Stimulated activated CD8-positive, alpha-beta memory T cell treated with anti-CD3 and anti-CD28 coated beads, Interleukin-7, amount 100 ng/mL, for 4 hours (primary cell): ENCODE measurements at regions not wholly inside any gene's neighbourhood (a gene's known extent, or its start where the extent isn't known, plus 50 kb on each side); places are given as distances from the start of the nearest gene placed in this dataset.
"Not testable (repeated sequence)": the region's sequence is repeated elsewhere in the genome, so short reads cannot be mapped to it uniquely, and the experiment has no call there.

Experiments used
- DNase-seq, 2 donors: peaks; one replicate each; pipeline ENCODE4 v3.0.0-alpha.2; 2020; ENCODE audit warnings: low read depth in 2 of 2

DNA sequence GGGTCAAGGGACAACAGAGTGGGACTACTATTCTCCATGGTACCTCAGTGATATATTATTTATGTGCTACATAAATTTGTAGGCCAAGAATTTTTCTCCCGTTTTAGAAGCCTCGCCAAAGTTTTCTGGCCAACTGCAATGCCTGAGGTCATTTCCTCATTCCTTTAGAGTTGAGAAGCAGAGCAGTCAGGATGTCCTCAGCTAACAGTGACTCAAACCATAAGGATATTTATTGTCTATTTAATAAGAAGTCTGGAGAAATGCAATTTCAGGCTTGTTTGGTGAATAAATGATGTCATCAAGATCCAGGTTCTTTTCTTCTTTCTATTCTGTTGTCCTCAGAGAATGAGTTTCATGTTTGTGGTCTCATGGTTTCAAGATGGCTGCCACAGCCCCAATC, 91.0 kb downstream of the ADCYAP1 start:
- DNase-seq = no peak

DNA sequence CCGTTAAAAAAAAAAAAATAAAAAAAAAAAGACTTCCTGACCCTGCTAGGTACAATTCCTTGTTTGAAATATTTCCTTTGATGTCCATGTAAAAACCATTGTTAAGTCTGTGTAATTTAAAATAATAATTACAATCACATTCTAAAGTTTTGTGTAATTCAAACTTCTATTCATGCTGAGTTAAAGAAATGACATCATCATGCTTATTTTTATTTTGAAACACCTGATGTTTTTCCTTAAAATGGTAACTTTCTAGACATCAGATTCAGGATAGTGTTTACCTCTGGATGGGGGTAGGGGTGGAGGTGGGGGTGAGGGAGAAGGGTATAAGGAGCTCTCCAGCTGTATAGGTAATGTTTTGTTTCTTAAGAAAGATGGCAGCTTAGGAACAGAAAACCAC, 92.8 kb downstream of the ADCYAP1 start:
- DNase-seq = no peak

DNA sequence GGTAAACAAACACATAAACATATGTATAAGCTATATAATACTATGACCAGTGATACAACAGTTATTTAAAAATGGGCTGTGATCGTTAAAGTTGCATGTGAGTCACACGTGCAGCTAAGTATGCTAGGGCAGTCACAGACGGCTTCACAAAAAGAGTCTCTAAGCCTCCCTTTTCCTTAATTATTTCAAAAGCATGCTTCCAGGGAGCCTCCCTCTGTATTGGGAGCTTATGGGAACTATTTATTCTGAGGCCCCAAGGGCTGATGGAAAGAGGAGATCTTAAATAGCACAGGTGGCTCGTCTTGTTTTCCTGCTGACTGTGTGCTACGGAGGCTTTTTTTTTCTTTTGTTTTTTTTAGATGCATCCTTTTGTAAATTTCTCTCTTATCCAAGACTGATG, 94.3 kb downstream of the ADCYAP1 start:
- no peak for DNase-seq

DNA sequence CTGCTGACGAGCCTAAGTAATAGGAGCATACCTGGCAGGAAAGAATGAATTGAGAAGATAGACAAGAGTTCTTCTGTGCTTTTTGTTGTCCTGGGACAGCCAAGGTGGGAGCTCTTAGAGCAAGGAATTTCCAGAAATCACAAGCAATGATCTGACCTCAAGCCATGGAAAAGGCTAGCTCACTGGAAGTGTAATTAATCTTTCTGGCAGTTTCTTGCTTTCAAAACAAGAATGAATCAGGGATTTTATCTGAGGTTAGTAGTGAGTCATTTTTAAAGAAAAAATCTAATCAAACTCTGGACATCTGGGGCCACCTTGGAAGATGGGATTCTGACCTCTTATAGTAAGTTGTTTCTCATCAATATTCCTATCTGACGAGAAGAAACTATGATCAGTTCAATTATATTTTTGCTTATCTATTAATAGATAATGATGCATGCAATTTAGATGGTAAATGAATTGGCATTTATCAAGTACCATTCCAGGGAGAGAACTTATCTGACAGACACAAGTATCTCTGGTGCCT, 98.0 kb downstream of the ADCYAP1 start:
- DNase-seq = no peak

DNA sequence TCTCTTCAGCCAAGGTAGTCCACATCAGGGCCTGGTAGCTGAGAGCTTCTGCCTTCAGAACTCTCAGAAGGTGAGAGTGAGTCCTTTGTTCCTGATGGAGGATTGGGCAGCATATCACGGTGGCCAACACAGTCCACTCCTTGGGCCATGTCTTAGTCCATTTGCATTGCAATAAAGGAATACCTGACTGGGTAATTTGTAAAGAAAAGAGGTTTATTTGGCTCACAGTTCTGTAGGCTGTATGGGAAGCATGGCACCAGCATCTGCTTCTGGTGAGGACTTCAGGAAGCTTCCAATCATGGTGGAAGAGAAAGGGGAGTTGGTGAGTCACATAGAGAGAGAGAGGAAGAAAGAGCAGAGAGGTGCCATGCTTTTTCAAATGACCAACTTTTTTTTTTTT, 98.8 kb downstream of the ADCYAP1 start:
- DNase-seq = no peak

DNA sequence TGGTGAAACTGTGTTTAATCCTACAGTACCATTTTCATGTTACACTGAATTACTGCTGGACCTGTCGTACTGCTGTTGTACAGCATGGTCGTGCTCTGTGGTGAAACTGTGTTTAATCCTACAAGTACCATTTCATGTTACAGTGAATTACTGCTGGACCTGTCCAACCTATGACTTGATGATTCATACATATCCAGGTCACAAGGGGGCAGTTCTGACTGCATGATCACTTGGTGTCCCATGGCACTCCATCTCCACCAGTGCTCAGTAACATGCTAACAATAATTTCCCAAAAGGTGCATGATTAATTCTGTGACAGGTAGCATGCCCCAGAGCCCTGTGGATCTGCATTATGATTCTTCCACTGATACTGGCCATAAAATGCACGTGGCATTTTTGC, 101.6 kb downstream of the ADCYAP1 start:
- DNase-seq = no peak

DNA sequence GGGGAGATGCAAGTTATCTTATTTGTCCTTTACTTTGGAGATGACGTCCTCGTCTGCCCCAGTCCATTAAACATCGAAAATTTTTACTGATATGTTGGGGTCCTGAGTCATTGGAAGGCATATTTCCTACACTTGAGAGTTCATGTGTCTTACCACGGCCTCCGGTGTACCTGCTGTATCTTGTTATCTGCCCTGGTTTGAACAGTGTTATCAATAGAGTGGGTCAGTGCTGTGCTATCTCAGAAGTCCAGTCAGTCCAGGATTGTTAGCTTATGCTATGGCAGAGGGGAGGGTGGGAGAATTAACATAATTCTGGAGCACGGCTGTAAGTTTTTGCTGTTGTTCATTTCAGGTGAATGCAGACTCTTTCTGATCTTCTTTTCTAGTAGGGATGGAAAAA, 102.3 kb downstream of the ADCYAP1 start:
- no peak for DNase-seq

DNA sequence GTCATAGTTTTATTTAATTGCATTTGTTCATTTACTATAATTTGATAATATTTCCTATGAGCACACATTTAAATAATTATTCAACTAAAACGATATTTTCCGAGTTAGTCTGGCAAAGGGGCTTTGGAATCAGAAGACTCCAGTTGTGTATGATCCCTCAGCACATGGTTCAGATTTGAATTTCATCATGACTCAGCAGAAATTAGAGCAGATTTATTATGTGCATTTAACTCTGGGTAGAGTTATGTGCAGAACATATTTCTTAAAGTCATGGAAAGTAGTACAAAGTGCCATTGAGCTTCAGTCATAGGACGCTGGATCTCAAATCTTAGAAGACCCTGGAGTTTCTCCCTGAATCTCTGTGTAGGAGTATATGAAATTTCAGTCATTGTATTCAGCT, 106.7 kb downstream of the ADCYAP1 start:
- DNase-seq = no peak

DNA sequence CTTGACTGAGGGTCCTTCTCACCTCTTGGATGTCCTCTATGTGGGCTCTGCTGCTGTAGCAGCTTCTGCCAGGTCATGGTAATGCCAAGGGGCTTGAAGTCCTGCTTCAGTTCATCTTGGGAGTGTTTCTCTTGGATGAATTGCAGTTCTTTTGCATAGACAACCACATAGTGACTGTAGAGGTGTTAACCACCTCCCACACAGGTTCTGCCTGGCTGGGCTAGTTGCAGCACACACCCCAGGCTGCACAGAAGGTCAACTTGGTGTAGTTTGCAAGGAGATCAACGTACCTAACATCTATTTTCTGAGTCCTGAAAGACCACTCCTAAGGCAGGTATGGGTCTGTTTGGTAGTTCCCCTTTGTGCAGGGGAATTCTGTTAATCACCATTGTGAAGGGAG, 108.1 kb downstream of the ADCYAP1 start:
- no peak for DNase-seq

DNA sequence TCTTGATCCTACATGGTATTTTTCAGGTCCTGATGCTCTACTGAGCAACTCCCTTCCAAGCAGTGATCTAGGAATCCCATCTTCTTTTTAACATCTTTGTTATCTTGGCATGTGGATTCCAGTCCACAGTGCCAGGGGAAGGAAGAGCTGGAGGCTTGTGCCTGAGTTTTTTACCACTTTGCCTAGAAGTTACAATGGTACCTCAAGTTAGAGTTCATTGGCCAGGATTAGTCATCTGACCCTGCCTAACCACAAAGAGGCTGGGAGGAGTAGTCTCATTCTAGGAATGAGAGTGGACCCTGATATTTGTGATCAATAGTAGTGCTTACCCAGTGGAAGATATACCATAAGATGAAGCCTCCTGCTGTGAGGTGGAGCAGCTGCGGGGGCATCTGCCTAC, 109.3 kb downstream of the ADCYAP1 start:
- DNase-seq = no peak

DNA sequence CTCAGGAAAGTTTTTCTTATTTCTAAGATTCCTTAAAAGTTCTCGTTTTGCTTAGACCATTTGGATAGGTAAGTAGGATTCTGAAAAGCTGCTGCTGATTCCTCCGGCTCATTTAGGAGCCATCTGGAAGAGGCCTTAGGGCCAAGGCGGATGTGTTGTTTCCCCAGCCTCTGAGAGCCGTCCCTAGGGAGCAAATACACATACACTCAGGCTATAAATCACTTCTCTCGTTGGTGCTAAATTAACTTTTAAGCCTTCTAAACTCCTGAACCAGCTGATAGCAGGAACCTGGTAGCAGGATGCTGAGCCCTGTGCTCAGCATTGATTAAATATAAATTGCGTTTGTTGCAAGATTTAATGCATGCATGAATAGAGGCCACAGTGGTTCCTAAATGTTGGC, 109.8 kb downstream of the ADCYAP1 start:
- DNase-seq = no peak

DNA sequence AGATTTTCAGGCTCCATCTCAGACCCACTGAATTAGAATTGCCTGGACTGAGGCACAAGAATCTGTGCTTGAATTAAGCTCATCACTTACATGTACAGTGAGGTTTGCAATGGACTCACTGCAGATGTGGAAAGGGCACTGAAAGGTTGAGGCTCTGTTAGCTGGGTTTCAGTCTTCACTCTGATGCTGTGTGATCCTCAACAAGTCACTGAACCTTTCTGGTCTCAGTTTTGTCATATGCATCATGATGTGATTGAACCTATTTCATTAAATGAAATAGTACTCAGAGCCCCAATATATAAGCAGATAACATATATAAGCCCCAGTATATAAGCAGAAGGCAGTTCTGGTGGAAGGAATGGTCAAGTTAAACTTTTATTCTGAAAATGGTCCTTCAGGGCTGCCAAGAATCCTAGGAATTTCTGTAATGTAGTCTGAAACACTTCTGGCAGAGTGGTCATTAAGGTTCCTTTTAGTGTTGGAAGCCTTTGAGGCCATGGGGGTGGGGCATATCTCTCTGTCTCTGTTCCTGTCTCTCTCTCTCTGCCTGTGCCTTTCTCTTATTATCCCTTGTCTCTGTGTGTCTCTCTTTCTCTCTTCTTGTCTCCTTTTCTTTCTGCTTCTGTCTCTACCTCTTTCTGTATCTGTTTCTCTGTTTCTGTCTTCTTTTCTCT, 110.4 kb downstream of the ADCYAP1 start:
- DNase-seq = no peak

DNA sequence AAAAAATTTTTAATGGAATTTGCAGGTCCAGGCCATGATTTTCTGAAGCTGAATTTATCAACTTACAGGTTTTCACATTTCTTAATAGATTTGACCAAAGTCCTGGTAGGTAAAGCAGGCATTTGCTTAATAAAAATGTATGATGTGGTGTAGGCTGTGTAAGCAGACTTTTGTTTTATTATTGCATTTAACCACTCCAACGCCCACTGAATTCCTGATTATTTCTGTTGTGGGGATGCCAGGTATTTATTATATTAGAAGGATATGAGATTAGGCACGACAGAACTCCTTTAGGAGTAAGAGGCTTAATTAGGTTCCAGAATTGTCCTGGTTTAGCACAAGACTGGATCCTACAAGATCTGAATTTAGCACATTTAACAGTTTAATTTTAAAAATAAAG, 111.1 kb downstream of the ADCYAP1 start:
- no peak for DNase-seq

DNA sequence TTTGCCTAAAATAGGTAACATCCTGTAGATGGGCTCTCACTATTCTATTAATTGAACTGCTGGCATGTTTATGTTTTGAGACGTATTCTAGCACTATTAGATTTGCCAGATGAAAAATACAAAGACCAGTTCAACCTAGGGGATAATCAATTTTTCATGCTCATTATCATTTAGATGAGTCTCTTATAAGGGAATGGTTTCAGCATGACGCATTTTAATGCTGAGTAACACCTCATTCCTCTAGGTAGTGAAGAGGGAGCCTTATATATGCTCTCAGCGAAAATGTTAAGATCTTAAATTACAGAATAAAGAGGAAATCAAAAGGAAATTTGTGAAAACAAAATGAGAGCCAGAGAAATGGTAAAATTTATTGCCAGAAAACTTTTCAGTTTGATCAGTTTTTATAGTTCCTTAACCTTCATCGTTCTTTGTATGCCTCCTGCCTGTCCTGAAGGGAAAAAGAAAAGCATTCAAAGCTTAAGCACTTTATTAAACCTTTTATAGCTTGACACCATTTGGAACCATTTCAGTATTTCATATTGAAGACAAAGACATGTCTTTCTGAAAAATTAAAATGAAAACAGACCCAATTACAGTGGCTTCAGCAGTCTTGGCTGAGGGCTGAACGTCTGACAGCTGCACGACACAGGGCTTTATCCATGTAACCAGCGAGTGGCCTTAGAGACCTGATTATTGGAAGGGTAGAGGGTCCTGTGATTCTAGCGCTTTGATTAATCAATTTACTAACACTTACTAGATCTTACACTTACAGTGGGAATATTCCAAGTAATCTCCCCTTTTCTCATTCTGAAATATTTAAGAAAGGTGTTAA, 112.8 kb downstream of the ADCYAP1 start:
- no peak for DNase-seq

DNA sequence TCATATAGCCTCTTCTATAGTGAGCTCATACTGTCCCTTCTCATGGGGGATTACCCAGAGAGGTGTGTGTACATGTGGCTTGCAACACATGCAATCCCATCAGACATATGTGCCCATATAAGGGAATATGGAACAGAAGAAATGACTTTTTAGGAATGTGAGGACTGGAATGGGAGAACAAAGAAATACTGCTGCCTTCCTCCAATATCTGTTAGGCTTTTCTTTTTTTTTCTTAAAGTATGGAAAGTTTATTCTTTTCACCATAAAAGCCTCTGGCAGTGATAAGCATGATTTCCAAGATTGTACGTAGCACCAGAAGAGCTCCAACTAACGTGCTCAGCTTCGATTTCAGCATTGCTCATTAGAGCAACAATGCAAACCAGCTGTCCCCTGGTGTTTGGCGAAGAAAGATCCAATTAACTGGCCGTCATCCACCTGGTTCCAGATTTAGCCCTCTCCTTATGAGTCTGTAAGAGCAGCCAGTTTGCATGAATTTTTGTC, 113.6 kb downstream of the ADCYAP1 start:
- DNase-seq = no peak

DNA sequence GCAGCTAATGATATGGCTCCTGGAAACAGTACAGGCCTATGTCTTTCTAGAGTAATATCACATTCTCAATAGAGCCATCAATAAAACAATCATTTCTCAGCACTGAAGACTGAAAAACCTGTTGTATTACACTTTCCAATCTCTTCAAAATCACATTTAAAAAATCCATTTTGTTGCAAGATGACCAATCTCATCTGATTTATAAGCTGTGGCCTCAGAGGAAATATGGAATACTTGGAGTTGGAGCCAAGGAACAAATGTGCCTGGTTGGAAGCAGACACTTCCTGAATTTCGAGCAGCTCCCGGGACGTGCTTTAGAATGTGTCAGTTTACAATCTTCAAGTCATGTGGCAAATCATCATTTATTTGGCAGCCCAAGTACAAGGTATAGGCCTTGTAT, 114.5 kb downstream of the ADCYAP1 start:
- no peak for DNase-seq

DNA sequence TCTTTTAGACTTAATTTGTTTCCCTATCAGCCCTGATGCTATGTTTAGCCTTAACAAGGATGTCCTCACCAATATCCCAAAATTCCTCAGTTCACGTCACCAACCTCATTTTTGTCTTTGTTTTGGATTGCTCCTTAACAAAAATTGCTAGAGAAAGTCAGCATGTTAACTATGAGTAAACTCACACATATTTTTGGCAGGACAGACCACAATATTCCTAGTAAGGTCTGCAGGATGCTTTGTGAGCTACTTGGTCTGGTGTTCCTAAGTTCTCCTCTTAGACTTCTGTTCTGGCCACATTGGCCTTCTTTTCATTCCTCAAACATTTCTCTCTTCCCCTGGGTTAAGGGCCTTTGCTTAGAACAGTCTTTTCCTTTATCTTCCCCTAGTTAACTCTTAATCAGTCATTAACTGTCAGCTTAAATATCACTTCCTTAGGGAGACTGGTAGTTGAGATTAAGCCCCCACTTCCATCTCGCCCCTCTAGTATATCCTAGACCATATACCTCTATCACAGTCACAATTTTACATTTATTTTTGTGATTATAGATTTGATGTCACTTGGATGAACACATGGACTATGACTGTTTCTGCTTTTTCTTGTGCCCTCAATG, 116.2 kb downstream of the ADCYAP1 start:
- DNase-seq = no peak

DNA sequence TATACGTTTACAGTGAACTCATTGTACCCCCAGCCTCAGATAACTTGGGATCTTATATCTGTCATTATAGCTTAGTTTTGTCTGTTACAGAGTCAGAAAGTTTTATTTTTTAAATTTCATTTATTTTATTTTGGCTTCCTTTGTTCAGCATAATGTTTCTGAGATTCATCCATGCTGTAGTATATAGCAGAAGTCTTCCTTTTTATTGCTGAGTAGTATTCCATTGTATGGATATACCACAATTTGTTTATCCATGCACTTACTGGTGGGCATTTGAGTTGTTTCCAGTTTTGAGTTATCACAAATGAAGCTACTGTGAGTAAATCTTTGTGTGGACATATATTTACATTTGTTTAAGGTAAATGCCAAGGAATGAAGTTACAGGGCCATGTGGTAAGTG, 122.3 kb downstream of the ADCYAP1 start:
- no peak for DNase-seq

DNA sequence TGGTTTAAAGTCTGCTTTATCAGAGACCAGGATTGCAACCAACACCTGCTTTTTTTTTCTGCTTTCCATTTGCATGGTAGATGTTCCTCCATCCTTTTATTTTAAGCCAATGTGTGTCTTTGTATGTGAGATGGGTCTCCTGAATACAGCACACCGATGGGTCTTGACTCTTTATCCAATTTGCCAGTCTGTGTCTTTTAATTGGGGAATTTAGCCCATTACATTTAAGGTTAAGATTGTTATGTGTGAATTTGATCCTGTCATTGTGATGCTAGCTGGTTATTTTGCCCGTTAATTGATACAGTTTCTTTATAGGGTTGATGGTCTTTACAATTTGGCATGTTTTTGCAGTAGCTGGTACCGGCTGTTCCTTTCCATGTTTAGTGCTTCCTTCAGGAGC, 128.4 kb downstream of the ADCYAP1 start:
- DNase-seq = not testable (repeated sequence)

DNA sequence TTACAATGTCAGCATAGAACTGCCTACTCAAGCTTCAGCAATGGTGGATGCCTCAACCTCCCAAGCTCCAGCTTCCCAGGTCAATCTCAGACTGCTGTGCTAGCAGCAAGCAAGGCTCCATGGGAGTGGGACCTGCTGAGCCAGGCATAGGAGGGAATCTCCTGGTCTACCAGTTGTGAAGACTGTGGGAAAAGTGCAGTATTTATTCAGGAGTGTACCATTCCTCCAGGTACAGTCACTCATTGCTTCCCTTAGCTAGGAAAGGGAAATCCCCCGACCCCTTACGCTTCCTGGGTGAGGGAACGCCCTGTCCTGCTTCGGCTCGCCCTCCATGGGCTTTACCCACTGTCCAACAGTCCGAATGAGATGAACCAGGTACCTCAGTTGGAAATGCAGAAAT, 130.3 kb downstream of the ADCYAP1 start:
- DNase-seq = no peak

DNA sequence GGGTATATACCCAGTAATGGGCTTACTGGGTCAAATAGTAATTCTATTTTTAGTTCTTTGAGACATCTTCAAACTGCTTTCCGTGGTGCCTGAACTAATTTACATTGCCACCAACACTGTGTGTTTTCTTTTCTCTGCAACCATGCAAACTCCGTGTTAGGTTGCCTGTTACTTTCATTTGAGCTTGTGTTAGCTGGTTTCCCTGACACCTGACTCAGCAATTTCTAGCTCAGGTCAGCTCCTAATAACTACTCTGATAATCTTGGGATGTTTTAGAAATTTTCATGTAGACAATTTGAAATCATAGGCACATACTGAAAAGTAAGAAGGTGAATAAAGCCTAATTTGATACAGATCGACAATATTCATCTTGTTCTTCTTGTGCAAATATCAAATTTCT, 132.3 kb downstream of the ADCYAP1 start:
- DNase-seq = no peak

DNA sequence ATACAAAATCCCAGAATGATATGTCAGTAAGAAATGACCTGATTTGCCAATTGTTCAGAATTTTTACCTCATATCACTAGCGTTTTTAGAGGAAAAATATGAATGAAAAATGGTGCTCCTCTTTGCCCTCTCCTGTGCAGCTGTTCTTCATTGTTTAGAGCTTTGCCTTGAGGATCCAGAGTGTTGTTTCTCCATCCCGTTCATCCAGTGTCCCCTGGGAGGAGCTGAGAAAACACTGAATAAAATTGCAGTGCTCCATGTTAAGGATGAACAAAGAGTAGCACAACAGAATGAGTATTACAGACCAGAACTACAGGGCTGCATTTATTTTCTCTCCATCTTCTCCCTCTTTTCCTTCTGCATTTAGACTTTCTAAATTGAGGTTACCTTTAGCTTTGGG, 133.1 kb downstream of the ADCYAP1 start:
- no peak for DNase-seq

DNA sequence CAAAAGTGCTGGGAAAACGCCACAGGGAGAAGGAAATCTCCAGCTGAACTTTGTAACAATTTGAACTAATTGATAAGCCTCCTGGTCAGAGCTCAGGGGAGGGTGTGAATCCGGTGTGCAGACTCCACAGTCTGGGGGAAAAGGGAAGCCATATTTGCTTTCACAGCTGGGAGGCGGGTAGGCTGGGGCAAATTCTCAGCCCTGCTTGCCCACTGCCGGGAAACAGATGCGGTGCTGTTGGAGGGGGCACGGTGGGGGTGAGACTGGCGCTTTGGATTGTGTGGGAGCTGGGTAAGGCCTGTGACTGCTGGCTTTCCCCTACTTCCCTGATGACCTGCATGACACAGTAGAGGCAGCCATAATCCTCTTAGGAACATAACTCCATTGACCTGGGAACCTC, 134.8 kb downstream of the ADCYAP1 start:
- DNase-seq = no peak
